ENCODE measurements at regions not wholly inside any gene's neighbourhood (a gene's known extent, or its start where the extent isn't known, plus 50 kb on each side); places are given as distances from the start of the nearest gene placed in this dataset.

DNA sequence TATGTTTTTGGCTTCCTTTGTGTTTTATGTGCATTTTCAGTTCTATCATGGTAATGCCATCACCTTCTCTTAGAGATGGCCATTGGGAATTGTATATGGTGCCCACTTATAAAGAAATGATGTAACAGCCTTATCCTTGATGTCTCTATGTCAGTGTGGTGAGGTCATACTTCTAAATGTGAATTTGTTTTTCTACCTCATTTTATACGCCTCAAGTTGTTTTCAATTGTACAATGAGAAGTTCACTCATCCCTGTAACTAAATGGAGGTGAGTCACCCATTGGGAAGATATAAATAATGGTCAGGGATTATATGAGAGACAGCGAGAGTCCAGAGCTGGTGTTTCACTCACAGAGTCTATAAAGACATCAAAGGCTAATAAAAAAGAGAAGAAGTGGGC, 402.4 kb downstream of the AGTPBP1 start:
- TF ChIP-seq, protein P1, sequence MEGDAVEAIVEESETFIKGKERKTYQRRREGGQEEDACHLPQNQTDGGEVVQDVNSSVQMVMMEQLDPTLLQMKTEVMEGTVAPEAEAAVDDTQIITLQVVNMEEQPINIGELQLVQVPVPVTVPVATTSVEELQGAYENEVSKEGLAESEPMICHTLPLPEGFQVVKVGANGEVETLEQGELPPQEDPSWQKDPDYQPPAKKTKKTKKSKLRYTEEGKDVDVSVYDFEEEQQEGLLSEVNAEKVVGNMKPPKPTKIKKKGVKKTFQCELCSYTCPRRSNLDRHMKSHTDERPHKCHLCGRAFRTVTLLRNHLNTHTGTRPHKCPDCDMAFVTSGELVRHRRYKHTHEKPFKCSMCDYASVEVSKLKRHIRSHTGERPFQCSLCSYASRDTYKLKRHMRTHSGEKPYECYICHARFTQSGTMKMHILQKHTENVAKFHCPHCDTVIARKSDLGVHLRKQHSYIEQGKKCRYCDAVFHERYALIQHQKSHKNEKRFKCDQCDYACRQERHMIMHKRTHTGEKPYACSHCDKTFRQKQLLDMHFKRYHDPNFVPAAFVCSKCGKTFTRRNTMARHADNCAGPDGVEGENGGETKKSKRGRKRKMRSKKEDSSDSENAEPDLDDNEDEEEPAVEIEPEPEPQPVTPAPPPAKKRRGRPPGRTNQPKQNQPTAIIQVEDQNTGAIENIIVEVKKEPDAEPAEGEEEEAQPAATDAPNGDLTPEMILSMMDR (IDR thresholded peaks at IDR 0.05), result no peak
- H3K27ac Mint-ChIP-seq, result no peak overlapping the region
- no peak overlapping the region for H3K4me3 ChIP-seq (replicated peaks in 1 of 3; ENCODE audit: low read depth in 2 of 3, low read length in 3 of 3)
- H3K27me3 Mint-ChIP-seq (ENCODE audit: low read depth in 3 of 3), result peaks cover 0 to 7% (median 4%) of the 10 kb centered on the region in 3 donors
- no peaks in the 10 kb centered on the region for H3K4me1 Mint-ChIP-seq
- no peak overlapping the region for H2AFZ ChIP-seq (ENCODE audit: insufficient read depth, low read depth, low read length, poor library complexity, severe bottlenecking)
- H3K36me3 Mint-ChIP-seq, result no peaks in the 10 kb centered on the region
- no peak overlapping the region for H3K4me2 ChIP-seq (replicated peaks; ENCODE audit: extremely low read depth, low read length, poor library complexity, severe bottlenecking)
- H3K79me2 ChIP-seq (ENCODE audit: insufficient read depth, low read length), result no peaks in the 10 kb centered on the region
- H3K27ac ChIP-seq (ENCODE audit: low read depth in 1 of 2, low read length in 2 of 2), result no peak overlapping the region
- no peak for DNase-seq
- H3K4me1 ChIP-seq (ENCODE audit: control insufficient read depth in 1 of 2, insufficient read depth in 2 of 2, low read length in 2 of 2), result no peaks in the 10 kb centered on the region
- H3K4me3 Mint-ChIP-seq, result no peak overlapping the region
- peaks cover 0 to 9% (median 5%) of the 10 kb centered on the region in 7 donors for H3K9me3 Mint-ChIP-seq
- no CpG with 5 or more reads among the region's 2 CpGs for WGBS (ENCODE audit: insufficient coverage)
- no peaks in the 10 kb centered on the region for H4K20me1 ChIP-seq (ENCODE audit: insufficient read depth, low read length)
- H3K9ac ChIP-seq (ENCODE audit: insufficient read depth, low read length, poor library complexity, severe bottlenecking), result no peak overlapping the region
- intact Hi-C loops (cut with micrococcal nuclease), result no loop called here
- no peaks in the 10 kb centered on the region for H3K27me3 ChIP-seq (ENCODE audit: control insufficient read depth in 2 of 2, insufficient read depth in 2 of 2, low read length in 2 of 2)
- H3K9me3 ChIP-seq (replicated peaks in 1 of 2; ENCODE audit: control insufficient read depth in 1 of 2, insufficient read depth in 1 of 2, low read length in 2 of 2), result no peaks in the 10 kb centered on the region
- H3K36me3 ChIP-seq (replicated peaks in 1 of 2; ENCODE audit: control insufficient read depth in 1 of 2, insufficient read depth in 2 of 2, low read length in 2 of 2), result no peaks in the 10 kb centered on the region

DNA sequence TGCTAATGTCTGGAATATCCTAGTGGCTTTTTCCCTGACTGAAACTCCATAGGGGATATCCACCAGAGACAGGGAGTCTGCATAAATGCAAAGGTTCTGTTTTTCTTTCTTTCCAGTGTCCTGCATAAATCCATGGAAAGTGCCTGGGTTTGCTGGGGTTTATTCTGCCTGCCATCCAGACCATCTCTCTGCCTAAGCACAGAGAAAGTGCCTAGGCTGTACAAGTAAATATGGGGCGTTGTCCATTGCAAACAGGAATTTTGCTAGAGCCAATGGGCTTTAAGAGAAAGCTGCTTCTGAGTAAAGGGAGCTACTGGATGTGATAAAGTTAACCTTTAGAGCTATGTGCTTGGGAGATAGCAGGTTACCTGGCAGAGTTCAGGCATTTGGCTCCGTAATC, 407.5 kb downstream of the AGTPBP1 start:
- Histone ChIP-seq H3K9me3 (replicated peaks in 1 of 2; ENCODE audit: control insufficient read depth in 1 of 2, insufficient read depth in 1 of 2, low read length in 2 of 2) (no peaks in the 10 kb centered on the region), H4K20me1 (ENCODE audit: insufficient read depth, low read length) (no peaks in the 10 kb centered on the region), H3K27me3 (ENCODE audit: control insufficient read depth in 2 of 2, insufficient read depth in 2 of 2, low read length in 2 of 2) (no peaks in the 10 kb centered on the region), H3K4me1 (ENCODE audit: control insufficient read depth in 1 of 2, insufficient read depth in 2 of 2, low read length in 2 of 2) (no peaks in the 10 kb centered on the region), H3K4me2 (replicated peaks; ENCODE audit: extremely low read depth, low read length, poor library complexity, severe bottlenecking) (no peak overlapping the region), H3K9ac (ENCODE audit: insufficient read depth, low read length, poor library complexity, severe bottlenecking) (no peak overlapping the region), H3K36me3 (replicated peaks in 1 of 2; ENCODE audit: control insufficient read depth in 1 of 2, insufficient read depth in 2 of 2, low read length in 2 of 2) (no peaks in the 10 kb centered on the region), H2AFZ (ENCODE audit: insufficient read depth, low read depth, low read length, poor library complexity, severe bottlenecking) (no peak overlapping the region), H3K79me2 (ENCODE audit: insufficient read depth, low read length) (no peaks in the 10 kb centered on the region), H3K27ac (ENCODE audit: low read depth in 1 of 2, low read length in 2 of 2) (no peak overlapping the region), H3K4me3 (replicated peaks in 1 of 3; ENCODE audit: low read depth in 2 of 3, low read length in 3 of 3) (no peak overlapping the region)
- TF ChIP-seq, protein P1 (IDR thresholded peaks at IDR 0.05), result no peak
- 74% methylated on average over 2 of the region's 2 CpGs for WGBS (ENCODE audit: insufficient coverage)
- H3K4me3 Mint-ChIP-seq, result no peak overlapping the region
- intact Hi-C loops (cut with micrococcal nuclease), result no loop called here
- H3K9me3 Mint-ChIP-seq, result peaks cover 0 to 3% (median 0%) of the 10 kb centered on the region in 7 donors
- no peaks in the 10 kb centered on the region for H3K4me1 Mint-ChIP-seq
- peaks cover 0 to 4% (median 0%) of the 10 kb centered on the region in 3 donors for H3K27me3 Mint-ChIP-seq (ENCODE audit: low read depth in 3 of 3)
- DNase-seq, result no peak
- H3K36me3 Mint-ChIP-seq, result no peaks in the 10 kb centered on the region
- H3K27ac Mint-ChIP-seq, result no peak overlapping the region

All from CD14-positive monocyte (primary cell).